Right lung (tissue), 2 donors: ENCODE measurements at regions not wholly inside any gene's neighbourhood (a gene's known extent, or its start where the extent isn't known, plus 50 kb on each side); places are given as distances from the start of the nearest gene placed in this dataset.

Experiments
- DNase-seq, 2 donors: peaks; one replicate each; pipeline ENCODE4 v3.0.0-alpha.2; 2013

GRCh38 chr1:106063510-106063909, 993.0 kb upstream of the PRMT6 start:
- DNase-seq: no peak

- no peak for DNase-seq
Observed at GRCh38 chr1:106072909-106073600, 983.4 kb upstream of the PRMT6 start.

GRCh38 chr1:106080608-106081325, 975.7 kb upstream of the PRMT6 start:
- DNase-seq: peak in 1 of 2 donors; percentile 3

- peak; percentile 36 to 61 for DNase-seq
Observed at GRCh38 chr1:106111044-106111443, 945.4 kb upstream of the PRMT6 start.

GRCh38 chr1:106113851-106114250, 942.6 kb upstream of the PRMT6 start:
- DNase-seq: no peak

GRCh38 chr1:106120789-106121188, 935.7 kb upstream of the PRMT6 start:
- DNase-seq: no peak

- DNase-seq: no peak
Observed at GRCh38 chr1:106121728-106122127, 934.7 kb upstream of the PRMT6 start.

- DNase-seq: no peak
Observed at GRCh38 chr1:106134561-106134960, 921.9 kb upstream of the PRMT6 start.

GRCh38 chr1:106173101-106173500, 883.4 kb upstream of the PRMT6 start:
- DNase-seq: no peak

GRCh38 chr1:106178791-106179190, 877.7 kb upstream of the PRMT6 start:
- DNase-seq: no peak

GRCh38 chr1:106181866-106182265, 874.6 kb upstream of the PRMT6 start:
- DNase-seq: no peak

GRCh38 chr1:106185089-106185488, 871.4 kb upstream of the PRMT6 start:
- no peak for DNase-seq

GRCh38 chr1:106189780-106190179, 866.7 kb upstream of the PRMT6 start:
- DNase-seq: no peak

GRCh38 chr1:106194206-106194605, 862.3 kb upstream of the PRMT6 start:
- no peak for DNase-seq

- no peak for DNase-seq
Observed at GRCh38 chr1:106200711-106201110, 855.8 kb upstream of the PRMT6 start.

GRCh38 chr1:106207185-106207584, 849.3 kb upstream of the PRMT6 start:
- no peak for DNase-seq

GRCh38 chr1:106217765-106218164, 838.7 kb upstream of the PRMT6 start:
- no peak for DNase-seq

GRCh38 chr1:106222403-106222802, 834.1 kb upstream of the PRMT6 start:
- no peak for DNase-seq

GRCh38 chr1:106223213-106223612, 833.3 kb upstream of the PRMT6 start:
- no peak for DNase-seq

- DNase-seq: no peak
Observed at GRCh38 chr1:106224426-106224825, 832.0 kb upstream of the PRMT6 start.

- DNase-seq: no peak
Observed at GRCh38 chr1:106225403-106225802, 831.1 kb upstream of the PRMT6 start.

- no peak for DNase-seq
Observed at GRCh38 chr1:106226550-106226949, 829.9 kb upstream of the PRMT6 start.

GRCh38 chr1:106232128-106232527, 824.3 kb upstream of the PRMT6 start:
- no peak for DNase-seq

GRCh38 chr1:106233511-106233910, 823.0 kb upstream of the PRMT6 start:
- no peak for DNase-seq
